PC-3 (cell line): ENCODE measurements at regions not wholly inside any gene's neighbourhood (a gene's known extent, or its start where the extent isn't known, plus 50 kb on each side); places are given as distances from the start of the nearest gene placed in this dataset.

Source experiments
- ATAC-seq: fragments of 200-7000 bp; cut with Tn5 transposase; 2 replicates; pipeline ENCODE4 v1.9.1; 2020; ENCODE audit warnings: mild to moderate bottlenecking, moderate library complexity
- BruUV-seq: library from RNA; stranded (reverse); fragments of 400-500 nt; replicated peaks from 2 replicates; lab custom pipeline; 2021; lab: Mats Ljungman, UMichigan
- CTCF ChIA-PET: fragments of 300-600 bp; sonication (Branson Sonifier 250); formaldehyde crosslinking; loops from one replicate; lab custom pipeline; 2022; ENCODE audit warnings: antibody characterized with exemption; lab: Charles Lee
- POLR2A ChIA-PET: fragments of 300-600 bp; sonication (Branson Sonifier 250); formaldehyde crosslinking; loops from one replicate; lab custom pipeline; 2022; ENCODE audit warnings: antibody characterized with exemption; ENCODE audit not compliant: unreplicated experiment; lab: Charles Lee
- DNase-seq: peaks from one replicate; pipeline ENCODE4 v3.0.0-alpha.2; 2015
- H2AFZ ChIP-seq: fragments of 300-600 bp; sonication (generic); 2 replicates; pipeline ENCODE4 v1.6.0; 2016; ENCODE audit warnings: antibody characterized with exemption, low read length
- H3F3A ChIP-seq: fragments of 300-600 bp; sonication (generic); one replicate; pipeline ENCODE4 v1.6.0; 2017; ENCODE audit warnings: antibody characterized with exemption, low read length, control low read depth, mild to moderate bottlenecking; ENCODE audit not compliant: unreplicated experiment
- H3K27ac ChIP-seq: fragments of 300-600 bp; sonication (generic); 2 replicates; pipeline ENCODE4 v1.5.1; 2016; ENCODE audit warnings: mild to moderate bottlenecking, low read length
- H3K27me3 ChIP-seq: fragments of 300-600 bp; sonication (generic); 2 replicates; pipeline ENCODE4 v1.6.1; 2016; ENCODE audit warnings: low read length, mixed read lengths
- H3K36me3 ChIP-seq: fragments of 300-600 bp; sonication (generic); 2 replicates; pipeline ENCODE4 v1.6.1; 2016; ENCODE audit warnings: low read depth, mixed run types, low read length, mixed read lengths
- H3K4me1 ChIP-seq: fragments of 300-600 bp; sonication (generic); 2 replicates; pipeline ENCODE4 v1.5.1; 2016; ENCODE audit warnings: low read length; ENCODE audit not compliant: insufficient read depth
- H3K4me2 ChIP-seq: fragments of 300-600 bp; sonication (generic); 2 replicates; pipeline ENCODE4 v1.6.0; 2016; ENCODE audit warnings: low read length
- H3K4me3 ChIP-seq: fragments of 300-600 bp; sonication (generic); 2 replicates; pipeline ENCODE4 v1.5.1; 2016; ENCODE audit warnings: mild to moderate bottlenecking, low read length, mixed read lengths
- H3K79me2 ChIP-seq: fragments of 300-600 bp; sonication (generic); 2 replicates; pipeline ENCODE4 v1.6.1; 2017; ENCODE audit warnings: low read length, mixed read lengths
- H3K9ac ChIP-seq: fragments of 300-600 bp; sonication (generic); 2 replicates; pipeline ENCODE4 v1.6.0; 2016; ENCODE audit warnings: mild to moderate bottlenecking, low read length
- H3K9me2 ChIP-seq: fragments of 300-600 bp; sonication (generic); replicated peaks from 2 replicates; pipeline ENCODE4 v1.6.1; 2016; ENCODE audit warnings: mixed run types, low read length, mixed read lengths
- H3K9me3 ChIP-seq: fragments of 300-600 bp; sonication (generic); 2 replicates; pipeline ENCODE4 v1.6.1; 2016; ENCODE audit warnings: low read length, mixed read lengths
- H4K20me1 ChIP-seq: fragments of 300-600 bp; sonication (generic); 2 replicates; pipeline ENCODE4 v1.6.1; 2016; ENCODE audit warnings: low read length, mixed read lengths
- CTCF ChIP-seq: fragments of 300-600 bp; sonication (generic); conservative IDR thresholded peaks from 2 replicates; pipeline ENCODE4 v1.5.1; 2017; ENCODE audit warnings: antibody characterized with exemption, low read depth, mild to moderate bottlenecking, low read length
- EZH2 ChIP-seq: fragments of 300-600 bp; sonication (generic); IDR thresholded peaks from one replicate; pipeline ENCODE4 v1.6.1; 2017; ENCODE audit warnings: antibody characterized with exemption, mild to moderate bottlenecking, low read length; ENCODE audit not compliant: unreplicated experiment
- EZH2phosphoT487 ChIP-seq: fragments of 300-600 bp; sonication (generic); IDR thresholded peaks from 2 replicates; pipeline ENCODE4 v1.6.1; 2018; ENCODE audit warnings: mild to moderate bottlenecking, antibody characterized with exemption, low read length, borderline replicate concordance
- intact Hi-C: fragments of 100-400 bp; cut with micrococcal nuclease; formaldehyde crosslinking; loops from 2 replicates; pipeline ENCODE4 v1.9.0; 2023

- no peak for DNase-seq
- Histone ChIP-seq H3F3A (no peaks in the 10 kb centered on the region), H3K36me3 (no peaks in the 10 kb centered on the region), H3K9me2 (no peaks in the 10 kb centered on the region), H3K27me3 (no peaks in the 10 kb centered on the region), H3K27ac (no peak overlapping the region), H4K20me1 (no peaks in the 10 kb centered on the region), H2AFZ (no peak overlapping the region), H3K9me3 (no peaks in the 10 kb centered on the region), H3K4me3 (no peak overlapping the region), H3K9ac (no peak overlapping the region), H3K4me2 (no peak overlapping the region), H3K79me2 (no peaks in the 10 kb centered on the region), H3K4me1 (no peaks in the 10 kb centered on the region)
- intact Hi-C loops = no loop called here
- ATAC-seq = no peak
- ChIA-PET POLR2A (interaction anchor here (0.7 kb wide), 1 partner anchor 112 kb away, joined by 4 read pairs; no protein-coding TSS in a partner anchor), CTCF (no interaction called here)
- no TSS peak for BruUV-seq
- no peak for TF ChIP-seq CTCF
- no peak for TF ChIP-seq EZH2
- TF ChIP-seq EZH2phosphoT487 = no peak
These were observed 662.8 kb upstream of the FTMT start for GRCh38 chr5:121188849-121189248.

DNA sequence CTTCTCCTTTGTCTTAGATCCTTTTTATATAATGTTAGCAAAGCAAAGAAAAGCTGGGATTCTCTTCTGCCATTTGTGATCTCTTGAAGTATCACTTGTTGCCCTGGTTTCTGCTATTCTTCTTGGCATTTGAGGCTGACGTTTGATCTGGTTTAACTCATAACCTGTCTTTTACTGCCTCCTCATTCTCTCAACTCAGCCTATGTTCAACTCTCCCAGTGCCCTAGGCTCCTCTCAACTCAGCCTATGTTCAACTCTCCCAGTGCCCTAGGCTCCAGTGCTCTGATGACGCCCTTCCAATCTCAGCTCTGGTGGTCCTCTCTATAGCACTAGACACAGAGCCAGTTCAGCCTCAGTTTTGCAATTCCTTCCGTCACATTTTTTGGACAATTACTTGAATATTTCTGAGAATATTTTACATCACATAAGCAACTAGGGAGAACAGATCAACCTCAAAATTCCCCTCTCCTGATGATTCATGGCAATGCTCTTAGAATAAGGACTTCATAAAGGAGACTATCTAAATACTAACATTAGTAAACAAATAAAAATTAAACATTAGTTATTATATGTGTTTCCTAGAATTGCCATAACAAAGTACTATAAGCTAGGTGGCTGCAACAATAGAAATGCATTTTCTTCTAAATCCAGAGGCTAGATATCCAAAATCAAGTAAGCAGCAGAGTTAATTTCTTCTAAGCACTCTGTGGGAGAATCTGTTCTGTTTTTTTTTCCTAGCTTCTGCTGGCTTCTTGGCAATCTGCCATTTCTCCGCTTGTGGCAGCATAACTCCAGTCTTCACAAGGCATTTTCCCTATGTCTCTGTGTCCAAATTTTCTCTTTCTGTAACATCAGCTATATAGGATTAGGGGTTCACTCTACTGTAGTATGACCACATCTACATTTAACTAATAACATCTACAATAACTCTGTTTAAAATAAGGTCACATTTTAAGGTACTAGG lies 662.1 kb upstream of the FTMT start:
- Histone ChIP-seq H3K9me3 (no peaks in the 10 kb centered on the region), H3K27ac (no peak overlapping the region), H3K4me1 (no peaks in the 10 kb centered on the region), H3K27me3 (no peaks in the 10 kb centered on the region), H3F3A (no peaks in the 10 kb centered on the region), H4K20me1 (no peaks in the 10 kb centered on the region), H3K9me2 (no peaks in the 10 kb centered on the region), H3K4me3 (no peak overlapping the region), H3K79me2 (no peaks in the 10 kb centered on the region), H2AFZ (no peak overlapping the region), H3K4me2 (no peak overlapping the region), H3K36me3 (no peaks in the 10 kb centered on the region), H3K9ac (no peak overlapping the region)
- BruUV-seq = no TSS peak
- TF ChIP-seq EZH2phosphoT487 (no peak), CTCF (no peak), EZH2 (no peak)
- peak; percentile 3 for DNase-seq
- no peak; the same call in 1 of the 2 replicates for ATAC-seq
- intact Hi-C loops = no loop called here
- ChIA-PET CTCF (no interaction called here), POLR2A (no interaction called here)
